Panc1 (cell line): ENCODE measurements at regions not wholly inside any gene's neighbourhood (a gene's known extent, or its start where the extent isn't known, plus 50 kb on each side); places are given as distances from the start of the nearest gene placed in this dataset.

ENCODE experiments used
- CTCF ChIP-seq: fragments of 450-650 bp; IDR thresholded peaks from 2 replicates; pipeline ENCODE4 v1.5.1; 2017; ENCODE audit warnings: mild to moderate bottlenecking
- POLR2AphosphoS5 ChIP-seq: IDR thresholded peaks from 2 replicates; pipeline ENCODE4 v1.6.1; 2012; ENCODE audit warnings: mild to moderate bottlenecking, low read depth, low read length, moderate library complexity
- SIN3A ChIP-seq: IDR thresholded peaks from 2 replicates; pipeline ENCODE4 v1.6.1; 2012; ENCODE audit warnings: low read depth, mild to moderate bottlenecking, low read length, moderate library complexity, borderline replicate concordance; ENCODE audit not compliant: insufficient read depth
- TCF7L2 ChIP-seq: IDR thresholded peaks from 2 replicates; pipeline ENCODE4 v1.6.1; 2011; ENCODE audit warnings: mild to moderate bottlenecking, low read depth, low read length, inconsistent platforms

DNA sequence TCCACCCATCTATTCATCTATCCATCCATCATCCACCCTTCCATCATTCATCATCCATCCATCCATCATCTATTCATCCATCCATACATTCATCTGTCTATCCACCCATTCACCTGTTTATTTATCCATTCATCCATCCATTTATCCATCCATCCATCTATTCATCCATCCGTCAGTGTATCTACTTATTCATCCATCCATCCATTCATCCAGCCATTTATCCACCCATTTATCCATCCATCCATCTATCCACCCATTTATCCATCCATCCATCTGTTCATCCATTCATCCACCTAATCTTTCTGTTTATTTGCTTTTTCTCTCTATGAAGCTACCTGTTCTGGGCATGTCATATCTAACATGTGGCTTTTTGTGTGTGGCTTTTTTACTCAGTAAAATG lies 115.4 kb downstream of the CRYAA start:
- TF ChIP-seq CTCF (no peak), POLR2AphosphoS5 (no peak), SIN3A (no peak), TCF7L2 (no peak)
